ENCODE measurements at regions not wholly inside any gene's neighbourhood (a gene's known extent, or its start where the extent isn't known, plus 50 kb on each side); places are given as distances from the start of the nearest gene placed in this dataset.

DNA sequence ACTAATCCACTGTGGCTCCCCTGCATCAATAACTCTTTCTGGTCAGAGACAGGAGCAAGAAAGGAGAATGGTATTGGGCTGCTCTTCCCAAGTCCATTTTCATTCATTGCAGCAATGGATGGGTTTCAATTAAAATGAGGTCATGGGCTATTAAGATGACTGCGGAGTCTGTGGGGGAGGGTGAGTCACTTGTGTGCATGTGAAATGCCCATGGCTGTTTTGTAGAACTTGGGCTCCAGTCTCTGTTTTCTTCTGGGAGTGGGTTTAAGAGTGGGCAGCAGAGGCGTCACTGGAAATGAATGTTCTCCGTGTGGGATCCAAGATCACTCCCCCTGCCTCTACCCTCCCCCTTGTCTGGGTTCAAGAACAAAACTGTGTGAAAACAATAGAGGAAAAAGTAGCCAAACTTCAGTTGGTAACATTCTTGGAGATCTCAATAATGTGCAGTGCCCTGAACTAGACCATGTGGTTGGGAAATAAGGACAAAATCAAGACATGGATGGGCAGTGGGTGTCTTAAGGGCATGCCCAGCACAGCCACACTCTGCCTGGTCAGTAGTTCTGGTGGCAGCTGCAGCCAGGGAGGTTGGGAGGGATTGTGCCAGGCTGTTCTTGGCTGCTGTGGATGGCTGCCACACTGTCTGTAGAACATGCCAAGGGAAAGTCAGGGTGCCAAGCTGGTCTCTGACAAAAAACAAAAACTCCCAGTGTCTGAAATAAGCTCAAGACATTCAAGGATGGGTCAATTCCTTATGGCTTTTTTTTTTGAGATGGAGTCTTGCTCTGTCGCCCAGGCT, 68.2 kb upstream of the CXCR4 start:
- no peak overlapping the region for H3K27ac ChIP-seq (ENCODE audit: low read length)
- H3K9me3 ChIP-seq (ENCODE audit: control insufficient read depth in 2 of 2, low read length in 2 of 2), result no peaks in the 10 kb centered on the region
- H3K36me3 ChIP-seq (ENCODE audit: control insufficient read depth in 2 of 2, insufficient read depth in 2 of 2, low read length in 2 of 2), result no peaks in the 10 kb centered on the region
- H3K27me3 ChIP-seq (ENCODE audit: control insufficient read depth in 1 of 2, insufficient read depth in 2 of 2, low read length in 2 of 2), result no peaks in the 10 kb centered on the region
- H3K9ac ChIP-seq (ENCODE audit: low read length in 2 of 2), result no peak overlapping the region
- H3K4me3 ChIP-seq (ENCODE audit: low read length in 2 of 2), result no peak overlapping the region
- no peaks in the 10 kb centered on the region for H3K4me1 ChIP-seq (ENCODE audit: control insufficient read depth, insufficient read depth, low read length)

- no peaks in the 10 kb centered on the region for H3K9me3 ChIP-seq (ENCODE audit: control insufficient read depth in 2 of 2, low read length in 2 of 2)
- H3K4me3 ChIP-seq (ENCODE audit: low read length in 2 of 2), result no peak overlapping the region
- no peaks in the 10 kb centered on the region for H3K4me1 ChIP-seq (ENCODE audit: control insufficient read depth, insufficient read depth, low read length)
- no peaks in the 10 kb centered on the region for H3K36me3 ChIP-seq (ENCODE audit: control insufficient read depth in 2 of 2, insufficient read depth in 2 of 2, low read length in 2 of 2)
- no peak overlapping the region for H3K27ac ChIP-seq (ENCODE audit: low read length)
- H3K9ac ChIP-seq (ENCODE audit: low read length in 2 of 2), result no peak overlapping the region
- no peaks in the 10 kb centered on the region for H3K27me3 ChIP-seq (ENCODE audit: control insufficient read depth in 1 of 2, insufficient read depth in 2 of 2, low read length in 2 of 2)
Observed at GRCh38 chr2:136183097-136183496, 65.1 kb upstream of the CXCR4 start.

- Histone ChIP-seq H3K27me3 (ENCODE audit: control insufficient read depth in 1 of 2, insufficient read depth in 2 of 2, low read length in 2 of 2) (no peaks in the 10 kb centered on the region), H3K27ac (ENCODE audit: low read length) (no peak overlapping the region), H3K36me3 (ENCODE audit: control insufficient read depth in 2 of 2, insufficient read depth in 2 of 2, low read length in 2 of 2) (no peaks in the 10 kb centered on the region), H3K4me3 (ENCODE audit: low read length in 2 of 2) (no peak overlapping the region), H3K9ac (ENCODE audit: low read length in 2 of 2) (no peak overlapping the region), H3K4me1 (ENCODE audit: control insufficient read depth, insufficient read depth, low read length) (no peaks in the 10 kb centered on the region), H3K9me3 (ENCODE audit: control insufficient read depth in 2 of 2, low read length in 2 of 2) (no peaks in the 10 kb centered on the region)
Observed at GRCh38 chr2:136182315-136182714, 64.4 kb upstream of the CXCR4 start.

GRCh38 chr2:136179602-136179975, 61.6 kb upstream of the CXCR4 start:
- Histone ChIP-seq H3K4me3 (ENCODE audit: low read length in 2 of 2) (no peak overlapping the region), H3K27ac (ENCODE audit: low read length) (no peak overlapping the region), H3K36me3 (ENCODE audit: control insufficient read depth in 2 of 2, insufficient read depth in 2 of 2, low read length in 2 of 2) (no peaks in the 10 kb centered on the region)

DNA sequence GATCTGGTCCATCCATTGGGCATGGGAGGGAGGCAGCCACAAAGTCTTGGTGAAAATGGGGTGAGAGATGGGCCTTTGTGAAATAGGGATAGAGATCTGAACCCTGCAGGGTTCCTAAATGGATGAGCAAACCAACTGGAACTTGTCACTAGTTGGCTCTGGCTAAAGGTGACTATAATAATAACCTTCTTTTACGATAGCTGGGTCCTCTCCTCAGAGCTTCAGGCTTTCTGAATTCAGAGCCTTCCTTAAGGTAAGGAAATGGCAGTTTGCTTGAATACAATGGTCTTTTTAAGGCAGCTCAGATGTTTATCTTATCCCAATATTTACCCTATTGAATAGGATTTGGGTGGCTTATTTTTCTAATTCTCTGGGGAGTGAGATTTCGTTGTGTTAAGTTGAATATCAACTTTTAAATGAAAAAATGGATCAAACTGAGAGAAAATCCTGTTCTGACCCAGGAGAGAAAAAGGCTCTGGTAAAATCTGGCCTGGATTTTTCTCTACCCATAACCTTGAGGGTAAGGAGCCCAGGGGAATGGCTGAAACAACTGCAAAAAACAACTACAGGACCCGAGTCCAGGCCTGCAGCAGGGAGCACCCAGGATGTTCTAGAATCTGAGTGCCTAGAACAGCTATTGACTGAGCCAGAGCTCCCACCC, 61.1 kb upstream of the CXCR4 start:
- H3K27ac ChIP-seq (ENCODE audit: low read length), result no peak overlapping the region
- no peak overlapping the region for H3K4me3 ChIP-seq (ENCODE audit: low read length in 2 of 2)

More at GRCh38 chr2:136179602-136179975, 61.6 kb upstream of the CXCR4 start:
- no peaks in the 10 kb centered on the region for H3K4me1 ChIP-seq (ENCODE audit: control insufficient read depth, insufficient read depth, low read length)
- no peaks in the 10 kb centered on the region for H3K9me3 ChIP-seq (ENCODE audit: control insufficient read depth in 2 of 2, low read length in 2 of 2)
- H3K9ac ChIP-seq (ENCODE audit: low read length in 2 of 2), result no peak overlapping the region
- no peaks in the 10 kb centered on the region for H3K27me3 ChIP-seq (ENCODE audit: control insufficient read depth in 1 of 2, insufficient read depth in 2 of 2, low read length in 2 of 2)

DNA sequence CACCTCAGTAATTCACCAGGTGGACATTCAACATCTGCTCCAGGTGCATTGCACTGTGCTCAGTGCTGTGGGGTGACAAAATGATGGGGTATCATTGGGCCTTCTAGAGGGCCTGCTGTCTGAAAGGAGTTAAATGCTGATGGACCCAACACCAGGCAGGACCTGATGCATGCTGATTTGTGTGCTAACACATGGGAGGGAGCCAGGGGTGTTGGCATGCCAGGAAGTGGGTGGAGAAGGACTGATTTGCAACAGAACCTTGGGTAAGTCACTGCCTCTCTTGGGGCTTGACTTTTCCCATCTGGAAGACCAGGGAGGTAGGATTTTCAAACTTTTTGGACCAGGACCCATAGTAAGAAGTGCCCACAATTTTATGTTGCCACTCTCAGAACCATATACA, 57.9 kb upstream of the CXCR4 start:
- Histone ChIP-seq H3K9ac (ENCODE audit: low read length in 2 of 2) (no peak overlapping the region), H3K4me3 (ENCODE audit: low read length in 2 of 2) (no peak overlapping the region), H3K9me3 (ENCODE audit: control insufficient read depth in 2 of 2, low read length in 2 of 2) (no peaks in the 10 kb centered on the region), H3K4me1 (ENCODE audit: control insufficient read depth, insufficient read depth, low read length) (no peaks in the 10 kb centered on the region), H3K27ac (ENCODE audit: low read length) (no peak overlapping the region), H3K36me3 (ENCODE audit: control insufficient read depth in 2 of 2, insufficient read depth in 2 of 2, low read length in 2 of 2) (no peaks in the 10 kb centered on the region), H3K27me3 (ENCODE audit: control insufficient read depth in 1 of 2, insufficient read depth in 2 of 2, low read length in 2 of 2) (no peaks in the 10 kb centered on the region)

More for the DNA sequence above, 61.1 kb upstream of the CXCR4 start:
- H3K27me3 ChIP-seq (ENCODE audit: control insufficient read depth in 1 of 2, insufficient read depth in 2 of 2, low read length in 2 of 2), result no peaks in the 10 kb centered on the region
- H3K9me3 ChIP-seq (ENCODE audit: control insufficient read depth in 2 of 2, low read length in 2 of 2), result no peaks in the 10 kb centered on the region
- H3K4me1 ChIP-seq (ENCODE audit: control insufficient read depth, insufficient read depth, low read length), result no peaks in the 10 kb centered on the region
- H3K9ac ChIP-seq (ENCODE audit: low read length in 2 of 2), result no peak overlapping the region
- no peaks in the 10 kb centered on the region for H3K36me3 ChIP-seq (ENCODE audit: control insufficient read depth in 2 of 2, insufficient read depth in 2 of 2, low read length in 2 of 2)

- Histone ChIP-seq H3K27ac (ENCODE audit: low read length) (no peak overlapping the region), H3K4me1 (ENCODE audit: control insufficient read depth, insufficient read depth, low read length) (no peaks in the 10 kb centered on the region), H3K9ac (ENCODE audit: low read length in 2 of 2) (no peak overlapping the region), H3K4me3 (ENCODE audit: low read length in 2 of 2) (no peak overlapping the region), H3K9me3 (ENCODE audit: control insufficient read depth in 2 of 2, low read length in 2 of 2) (no peaks in the 10 kb centered on the region), H3K27me3 (ENCODE audit: control insufficient read depth in 1 of 2, insufficient read depth in 2 of 2, low read length in 2 of 2) (no peaks in the 10 kb centered on the region), H3K36me3 (ENCODE audit: control insufficient read depth in 2 of 2, insufficient read depth in 2 of 2, low read length in 2 of 2) (no peaks in the 10 kb centered on the region)
Observed at GRCh38 chr2:136175466-136175865, 57.5 kb upstream of the CXCR4 start.

DNA sequence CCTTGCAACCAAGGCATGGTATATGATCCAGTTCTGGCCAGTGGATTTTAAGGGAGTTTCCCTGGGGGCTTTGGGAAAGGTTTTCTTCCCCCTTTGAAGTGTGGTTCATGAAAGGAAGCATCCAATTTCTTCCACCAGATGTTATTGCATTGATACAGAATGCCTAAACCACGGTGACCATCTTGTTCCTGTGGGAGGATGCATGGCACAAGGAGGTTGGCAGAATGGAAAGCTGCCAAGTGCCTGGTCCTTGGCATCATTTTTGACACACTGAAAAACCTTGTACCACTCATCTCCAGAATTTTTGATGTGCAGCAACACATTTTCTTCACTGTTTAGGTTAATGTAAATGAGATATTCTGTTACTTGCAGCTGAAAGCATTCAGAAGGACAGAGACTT, 55.2 kb upstream of the CXCR4 start:
- H3K27ac ChIP-seq (ENCODE audit: low read length), result no peak overlapping the region
- H3K36me3 ChIP-seq (ENCODE audit: control insufficient read depth in 2 of 2, insufficient read depth in 2 of 2, low read length in 2 of 2), result no peaks in the 10 kb centered on the region
- no peaks in the 10 kb centered on the region for H3K9me3 ChIP-seq (ENCODE audit: control insufficient read depth in 2 of 2, low read length in 2 of 2)

GRCh38 chr2:136171223-136171622, 53.3 kb upstream of the CXCR4 start:
- no peaks in the 10 kb centered on the region for H3K9me3 ChIP-seq (ENCODE audit: control insufficient read depth in 2 of 2, low read length in 2 of 2)
- H3K27ac ChIP-seq (ENCODE audit: low read length), result no peak overlapping the region
- no peak overlapping the region for H3K4me3 ChIP-seq (ENCODE audit: low read length in 2 of 2)
- no peaks in the 10 kb centered on the region for H3K4me1 ChIP-seq (ENCODE audit: control insufficient read depth, insufficient read depth, low read length)
- no peaks in the 10 kb centered on the region for H3K36me3 ChIP-seq (ENCODE audit: control insufficient read depth in 2 of 2, insufficient read depth in 2 of 2, low read length in 2 of 2)
- no peaks in the 10 kb centered on the region for H3K27me3 ChIP-seq (ENCODE audit: control insufficient read depth in 1 of 2, insufficient read depth in 2 of 2, low read length in 2 of 2)
- no peak overlapping the region for H3K9ac ChIP-seq (ENCODE audit: low read length in 2 of 2)

More for the DNA sequence above, 55.2 kb upstream of the CXCR4 start:
- Histone ChIP-seq H3K27me3 (ENCODE audit: control insufficient read depth in 1 of 2, insufficient read depth in 2 of 2, low read length in 2 of 2) (no peaks in the 10 kb centered on the region), H3K4me3 (ENCODE audit: low read length in 2 of 2) (no peak overlapping the region), H3K9ac (ENCODE audit: low read length in 2 of 2) (no peak overlapping the region), H3K4me1 (ENCODE audit: control insufficient read depth, insufficient read depth, low read length) (no peaks in the 10 kb centered on the region)

- Histone ChIP-seq H3K27ac (ENCODE audit: low read length) (no peak overlapping the region), H3K9ac (ENCODE audit: low read length in 2 of 2) (no peak overlapping the region), H3K36me3 (ENCODE audit: control insufficient read depth in 2 of 2, insufficient read depth in 2 of 2, low read length in 2 of 2) (no peaks in the 10 kb centered on the region)
Observed at GRCh38 chr2:136168720-136169119, 50.8 kb upstream of the CXCR4 start.

More at GRCh38 chr2:136168720-136169119, 50.8 kb upstream of the CXCR4 start:
- Histone ChIP-seq H3K27me3 (ENCODE audit: control insufficient read depth in 1 of 2, insufficient read depth in 2 of 2, low read length in 2 of 2) (no peaks in the 10 kb centered on the region), H3K4me1 (ENCODE audit: control insufficient read depth, insufficient read depth, low read length) (no peaks in the 10 kb centered on the region), H3K4me3 (ENCODE audit: low read length in 2 of 2) (no peak overlapping the region), H3K9me3 (ENCODE audit: control insufficient read depth in 2 of 2, low read length in 2 of 2) (no peaks in the 10 kb centered on the region)

All from stomach smooth muscle (tissue), 2 donors.